HCT116 (cell line): ENCODE measurements at regions not wholly inside any gene's neighbourhood (a gene's known extent, or its start where the extent isn't known, plus 50 kb on each side); places are given as distances from the start of the nearest gene placed in this dataset.

Experiments used
- ATAC-seq: fragments of 200-7000 bp; cut with Tn5 transposase; 2 replicates; pipeline ENCODE4 v1.9.1; 2020; ENCODE audit warnings: mild to moderate bottlenecking, moderate library complexity
- BruUV-seq: library from RNA; stranded (reverse); fragments of 400-500 nt; replicated peaks from 2 replicates; lab custom pipeline; 2021; lab: Mats Ljungman, UMichigan
- CTCF ChIA-PET: fragments of 300-600 bp; sonication (Branson Sonifier 250); formaldehyde crosslinking; loops from one replicate; lab custom pipeline; 2021; ENCODE audit warnings: antibody characterized with exemption; lab: Charles Lee
- POLR2A ChIA-PET: fragments of 300-600, 350-600 bp; sonication (Branson Sonifier 250); formaldehyde crosslinking; loops from one replicate; lab custom pipeline; 2021; ENCODE audit warnings: antibody characterized with exemption; lab: Charles Lee
- RAD21 ChIA-PET, 2 experiments: fragments of 300-600 bp; sonication (Branson Sonifier 250); formaldehyde crosslinking; loops; one replicate each; lab custom pipeline; 2023; ENCODE audit warnings: low total read pairs in 2 of 2; ENCODE audit not compliant: uncharacterized antibody in 2 of 2, unreplicated experiment in 2 of 2, low non-redundant PET in 1 of 2; lab: Charles Lee
- DNase-seq: peaks from one replicate; pipeline ENCODE4 v3.0.0-alpha.2; 2010; ENCODE audit warnings: low read depth, low spot score
- H2AFZ ChIP-seq: fragments of 200-600 bp; shearing (Covaris generic), sonication (generic); 2 replicates; pipeline ENCODE4 v1.6.1; 2017; ENCODE audit warnings: low read depth, mixed run types, mixed read lengths, antibody characterized with exemption, low read length; ENCODE audit not compliant: poor library complexity, severe bottlenecking
- H3K27ac ChIP-seq: 2 replicates; pipeline ENCODE4 v1.5.1; 2012; ENCODE audit warnings: low read depth, low read length
- H3K27me3 ChIP-seq: fragments of 200-600 bp; sonication (generic); 2 replicates; pipeline ENCODE4 v1.6.1; 2016; ENCODE audit warnings: mixed run types, low read length, mixed read lengths; ENCODE audit not compliant: insufficient read depth
- H3K36me3 ChIP-seq, 2 experiments: fragments of 200-500 bp in 1 of 2; fragments of 200-600 bp in 1 of 2; sonication (Bioruptor generic) in 1 of 2; sonication (generic) in 1 of 2; 2 replicates each; pipeline versions ENCODE4 v1.5.1 to v1.6.1; 2014 to 2016; ENCODE audit warnings: low read length in 2 of 2, inconsistent platforms in 1 of 2, mixed read lengths in 1 of 2, mixed run types in 1 of 2; ENCODE audit not compliant: insufficient read depth in 2 of 2, control insufficient read depth in 1 of 2
- H3K4me1 ChIP-seq, 2 experiments: fragments of 200-600 bp in 1 of 2; sonication (generic) in 1 of 2; 2 replicates each; pipeline versions ENCODE4 v1.5.1 to v1.6.1; 2012 to 2017; ENCODE audit warnings: low read length in 2 of 2, inconsistent platforms in 1 of 2, mild to moderate bottlenecking in 1 of 2, mixed read lengths in 1 of 2, mixed run types in 1 of 2, moderate library complexity in 1 of 2; ENCODE audit not compliant: insufficient read depth in 2 of 2, control insufficient read depth in 1 of 2
- H3K4me2 ChIP-seq: fragments of 200-600 bp; sonication (generic); 2 replicates; pipeline ENCODE4 v1.6.1; 2017; ENCODE audit warnings: mixed run types, low read length, mixed read lengths
- H3K4me3 ChIP-seq, 2 experiments: fragments of 200-600 bp in 1 of 2; sonication (generic) in 1 of 2; replicated peaks in 1 of 2; 2 replicates each; pipeline ENCODE4 v1.5.1; 2011 to 2016; ENCODE audit warnings: low read length in 2 of 2, control low read depth in 1 of 2, low read depth in 1 of 2, mild to moderate bottlenecking in 1 of 2, mixed read lengths in 1 of 2, mixed run types in 1 of 2
- H3K79me2 ChIP-seq: fragments of 200-600 bp; sonication (generic); 2 replicates; pipeline ENCODE4 v1.6.1; 2017; ENCODE audit warnings: mild to moderate bottlenecking, mixed run types, low read length, moderate library complexity, mixed read lengths; ENCODE audit not compliant: insufficient read depth
- H3K9ac ChIP-seq: fragments of 200-600 bp; sonication (generic); 2 replicates; pipeline ENCODE4 v1.6.1; 2016; ENCODE audit warnings: low read length, mixed read lengths
- H3K9me2 ChIP-seq: fragments of 200-600 bp; sonication (generic), shearing (Covaris generic); 2 replicates; pipeline ENCODE4 v1.6.1; 2017; ENCODE audit warnings: mixed run types, mild to moderate bottlenecking, moderate library complexity; ENCODE audit not compliant: insufficient read depth
- H3K9me3 ChIP-seq, 2 experiments: fragments of 200-500 bp in 1 of 2; fragments of 200-600 bp in 1 of 2; sonication (Bioruptor generic) in 1 of 2; sonication (generic) in 1 of 2; 2 replicates each; pipeline ENCODE4 v1.6.1; 2014 to 2017; ENCODE audit warnings: low read length in 2 of 2, mixed read lengths in 2 of 2, inconsistent platforms in 1 of 2, low read depth in 1 of 2, mild to moderate bottlenecking in 1 of 2, mixed run types in 1 of 2, moderate library complexity in 1 of 2; ENCODE audit not compliant: control insufficient read depth in 1 of 2, insufficient read depth in 1 of 2
- H4K20me1 ChIP-seq: fragments of 200-600 bp; sonication (generic), shearing (Covaris generic); 2 replicates; pipeline ENCODE4 v1.6.1; 2017; ENCODE audit warnings: mixed run types, mild to moderate bottlenecking, moderate library complexity; ENCODE audit not compliant: insufficient read depth
- CBX3 ChIP-seq: IDR thresholded peaks from 2 replicates; pipeline ENCODE4 v1.6.1; 2012; ENCODE audit warnings: low read depth
- CEBPB ChIP-seq: IDR thresholded peaks from 2 replicates; pipeline ENCODE4 v1.6.1; 2012; ENCODE audit warnings: low read depth
- EGR1 ChIP-seq: IDR thresholded peaks from 2 replicates; pipeline ENCODE4 v1.6.1; 2012; ENCODE audit warnings: low read depth
- ELF1 ChIP-seq: IDR thresholded peaks from 2 replicates; pipeline ENCODE4 v1.6.1; 2012; ENCODE audit warnings: low read depth, borderline replicate concordance
- EZH2 ChIP-seq: fragments of 200-600 bp; sonication (generic); IDR thresholded peaks from 2 replicates; pipeline ENCODE4 v1.6.1; 2017; ENCODE audit warnings: antibody characterized with exemption, mixed run types
- FOSL1 ChIP-seq: IDR thresholded peaks from 2 replicates; pipeline ENCODE4 v1.6.1; 2012; ENCODE audit warnings: low read depth
- JUND ChIP-seq: IDR thresholded peaks from 2 replicates; pipeline ENCODE4 v1.6.1; 2012
- MAX ChIP-seq: IDR thresholded peaks from 2 replicates; pipeline ENCODE4 v1.6.1; 2012
- POLR2A ChIP-seq: IDR thresholded peaks from 2 replicates; pipeline ENCODE4 v1.7.0; 2011; ENCODE audit warnings: borderline replicate concordance; ENCODE audit not compliant: insufficient read depth, insufficient read length; ENCODE audit errors: extremely low read depth
- RAD21 ChIP-seq: IDR thresholded peaks from 2 replicates; pipeline ENCODE4 v1.6.1; 2012; ENCODE audit warnings: low read depth, mild to moderate bottlenecking
- REST ChIP-seq: IDR thresholded peaks from 2 replicates; pipeline ENCODE4 v1.6.1; 2012; ENCODE audit warnings: low read depth
- SIN3A ChIP-seq: IDR thresholded peaks from 2 replicates; pipeline ENCODE4 v1.6.1; 2012; ENCODE audit warnings: low read depth
- ZFX ChIP-seq: fragments of 450-650 bp; IDR thresholded peaks from 2 replicates; pipeline ENCODE4 v1.6.1; 2017
- intact Hi-C: fragments of 100-400 bp; cut with micrococcal nuclease; formaldehyde crosslinking; loops from 2 replicates; pipeline ENCODE4 v1.10.0; 2022
- TF ChIP-seq, protein P1 (sequence below): IDR thresholded peaks from 2 replicates; pipeline ENCODE4 v1.6.1; 2012

DNA sequence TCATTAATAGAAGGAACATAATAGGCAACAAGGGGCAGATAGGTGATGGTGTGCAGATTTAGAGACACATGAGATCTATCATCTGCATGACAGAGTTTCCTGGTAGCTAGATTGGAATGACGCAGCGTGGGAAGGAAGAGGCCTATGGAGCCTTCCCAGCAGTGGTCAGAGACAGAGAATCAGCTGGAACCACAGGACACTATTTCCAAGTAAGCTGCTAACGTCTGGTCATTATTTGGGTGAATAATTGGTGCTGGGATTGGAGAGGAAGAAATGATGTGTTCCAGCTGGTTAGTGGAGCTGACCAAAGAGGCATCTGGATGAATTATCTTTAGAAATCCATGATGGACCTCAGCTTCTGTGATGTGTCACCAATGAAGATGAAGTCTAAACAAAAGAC is 91.2 kb upstream of the PRR16 start:
- no TSS peak for BruUV-seq
- POLR2A ChIA-PET, result no interaction called here

More for the DNA sequence above, 91.2 kb upstream of the PRR16 start:
- ChIA-PET RAD21 (no interaction called here), CTCF (no interaction called here)
- no peaks in the 10 kb centered on the region for H3K79me2 ChIP-seq
- no peak overlapping the region for H3K4me2 ChIP-seq
- H3K27me3 ChIP-seq, result no peaks in the 10 kb centered on the region
- H4K20me1 ChIP-seq, result no peaks in the 10 kb centered on the region
- no peak overlapping the region for H3K9ac ChIP-seq
- intact Hi-C loops, result no loop called here
- no peak overlapping the region for H3K4me3 ChIP-seq
- H3K27ac ChIP-seq, result no peak overlapping the region
- no peaks in the 10 kb centered on the region; a peak in 1 of 4 replicates for H3K9me3 ChIP-seq
- TF ChIP-seq REST, result no peak
- TF ChIP-seq JUND, result no peak
- TF ChIP-seq, protein P1, sequence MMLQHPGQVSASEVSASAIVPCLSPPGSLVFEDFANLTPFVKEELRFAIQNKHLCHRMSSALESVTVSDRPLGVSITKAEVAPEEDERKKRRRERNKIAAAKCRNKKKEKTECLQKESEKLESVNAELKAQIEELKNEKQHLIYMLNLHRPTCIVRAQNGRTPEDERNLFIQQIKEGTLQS, result no peak
- TF ChIP-seq ELF1, result no peak
- no peak for TF ChIP-seq POLR2A
- TF ChIP-seq CEBPB, result no peak
- no peak for TF ChIP-seq SIN3A
- no peak for TF ChIP-seq EZH2
- no peak for TF ChIP-seq ZFX
- no peak for TF ChIP-seq EGR1
- no peak for TF ChIP-seq FOSL1
- TF ChIP-seq RAD21, result no peak
- TF ChIP-seq CBX3, result no peak
- TF ChIP-seq MAX, result no peak
- TF ChIP-seq, all 23 proteins: peak for 0
- Histone ChIP-seq H3K36me3 (no peaks in the 10 kb centered on the region), H3K9me2 (no peaks in the 10 kb centered on the region), H3K4me1 (peaks cover 0 to 5% of the 10 kb centered on the region in 2 experiments; a peak in 1 of 4 replicates), H2AFZ (no peak overlapping the region)
- ATAC-seq (no peak), DNase-seq (no peak)
